HG03521 (cell line): ENCODE measurements at regions not wholly inside any gene's neighbourhood (a gene's known extent, or its start where the extent isn't known, plus 50 kb on each side); places are given as distances from the start of the nearest gene placed in this dataset.
A peak's percentile ranks its signal among the peaks of the same experiment; 100 is the strongest.
"Not testable (repeated sequence)": the region's sequence is repeated elsewhere in the genome, so short reads cannot be mapped to it uniquely, and the experiment has no call there.

Experiments
- ATAC-seq: cut with Tn5 transposase; IDR thresholded peaks from one replicate; pipeline ENCODE4 v1.9.1; 2021; ENCODE audit warnings: mild to moderate bottlenecking, moderate library complexity; ENCODE audit not compliant: unreplicated experiment

DNA sequence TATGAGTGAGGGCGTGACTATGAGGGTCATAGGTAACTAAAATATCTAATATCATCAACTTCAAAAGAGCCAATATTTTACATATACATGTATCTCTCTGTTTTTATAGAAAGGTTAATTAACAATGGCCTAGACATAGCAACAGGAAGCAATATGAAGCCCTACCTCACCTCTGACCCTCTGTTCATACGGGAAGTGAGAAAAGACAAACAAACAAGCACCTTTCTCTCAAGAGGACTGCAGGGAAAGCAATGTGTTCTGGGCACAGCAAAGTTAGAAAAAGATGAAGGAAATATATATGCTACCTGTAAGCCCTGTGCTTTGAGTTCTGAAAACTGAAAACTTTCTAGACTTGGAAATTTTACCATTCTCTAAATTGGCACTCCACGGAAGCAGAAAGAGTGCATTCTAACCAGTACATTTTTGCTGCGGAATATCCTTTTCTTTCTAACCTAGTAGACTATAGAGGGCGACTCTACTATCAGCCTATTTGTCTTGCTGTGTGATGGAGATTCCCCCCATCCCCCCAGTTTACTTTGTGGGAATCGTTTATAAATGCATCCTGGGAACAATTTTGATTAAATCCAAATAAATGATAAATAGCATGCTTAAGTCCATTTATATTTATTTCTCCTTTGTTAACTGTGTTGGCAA lies 830.4 kb upstream of the FAT3 start:
- ATAC-seq, result no peak

DNA sequence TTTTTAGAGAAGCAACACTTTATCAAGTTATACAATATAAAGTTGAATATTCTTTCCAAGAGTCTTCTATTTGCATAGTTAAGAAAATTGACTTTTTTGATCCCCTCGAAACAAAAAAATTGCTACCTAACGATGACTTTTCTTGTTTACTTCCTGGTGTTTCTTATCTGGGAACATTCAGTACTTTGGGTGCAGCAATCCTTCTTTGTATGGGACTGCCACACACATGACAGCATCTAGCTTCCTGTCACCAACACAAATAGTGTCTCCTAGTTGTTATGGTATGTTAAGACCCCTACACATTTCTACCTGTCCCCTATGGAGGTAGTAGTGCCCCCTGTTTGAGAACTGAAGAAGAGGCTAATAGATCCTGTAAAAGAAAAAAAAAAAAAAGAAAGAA lies 841.7 kb upstream of the FAT3 start:
- no peak for ATAC-seq

DNA sequence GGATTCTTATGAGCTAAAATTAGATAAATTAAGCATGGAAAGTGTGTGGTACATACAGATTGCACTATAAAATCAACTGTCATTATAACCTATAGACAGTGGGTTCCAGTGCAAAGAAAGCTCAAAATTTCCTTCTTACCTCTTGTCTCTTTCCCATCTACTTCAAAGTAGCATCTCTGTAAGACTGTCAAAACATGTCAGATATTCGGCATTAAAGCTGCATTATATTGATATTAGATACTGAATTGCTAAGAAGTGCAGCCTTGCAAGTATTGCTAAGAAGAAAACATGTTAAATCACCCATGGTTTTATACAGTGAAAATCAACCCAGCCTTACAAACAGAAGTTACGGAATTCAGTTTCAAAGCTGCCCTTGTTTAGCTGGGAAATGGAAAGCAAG lies 849.8 kb upstream of the FAT3 start:
- ATAC-seq, result no peak

DNA sequence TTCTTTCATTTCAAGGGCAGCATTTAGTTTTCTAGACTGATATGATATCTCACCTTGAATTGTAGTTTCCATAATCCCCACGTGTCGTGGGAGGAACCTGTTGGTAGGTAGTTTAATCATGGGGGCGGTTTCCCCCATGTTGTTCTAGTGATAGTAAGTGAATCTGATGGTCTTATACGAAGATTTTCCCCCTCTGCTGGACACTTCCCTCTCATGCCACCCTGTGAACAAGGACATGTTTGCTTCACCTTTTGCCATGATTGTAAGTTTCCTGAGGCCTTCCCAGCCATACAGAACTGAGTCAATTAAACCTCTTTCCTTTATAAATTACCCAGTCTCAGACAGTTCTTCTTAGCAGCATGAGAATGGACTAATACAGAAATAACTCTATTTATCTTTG lies 851.1 kb upstream of the FAT3 start:
- no peak for ATAC-seq

DNA sequence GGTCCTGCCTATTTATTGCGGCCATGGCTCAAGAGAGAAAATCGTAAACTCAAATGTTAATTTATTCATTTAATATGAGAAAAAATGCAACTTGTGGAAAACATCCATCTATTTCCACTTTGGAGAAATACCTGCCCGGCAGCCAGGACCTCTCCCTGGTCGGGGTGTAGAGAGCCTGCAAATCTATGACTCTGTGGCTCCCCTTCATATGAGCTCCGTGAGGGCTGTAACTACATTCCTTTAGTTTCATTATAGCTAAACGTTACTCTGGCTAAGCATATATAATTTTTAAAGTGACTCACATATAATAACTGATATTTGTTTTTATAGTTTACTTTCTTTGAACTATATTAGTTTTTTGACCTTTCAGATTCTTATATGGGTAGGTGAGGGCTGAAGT lies 857.8 kb upstream of the FAT3 start:
- no peak for ATAC-seq

DNA sequence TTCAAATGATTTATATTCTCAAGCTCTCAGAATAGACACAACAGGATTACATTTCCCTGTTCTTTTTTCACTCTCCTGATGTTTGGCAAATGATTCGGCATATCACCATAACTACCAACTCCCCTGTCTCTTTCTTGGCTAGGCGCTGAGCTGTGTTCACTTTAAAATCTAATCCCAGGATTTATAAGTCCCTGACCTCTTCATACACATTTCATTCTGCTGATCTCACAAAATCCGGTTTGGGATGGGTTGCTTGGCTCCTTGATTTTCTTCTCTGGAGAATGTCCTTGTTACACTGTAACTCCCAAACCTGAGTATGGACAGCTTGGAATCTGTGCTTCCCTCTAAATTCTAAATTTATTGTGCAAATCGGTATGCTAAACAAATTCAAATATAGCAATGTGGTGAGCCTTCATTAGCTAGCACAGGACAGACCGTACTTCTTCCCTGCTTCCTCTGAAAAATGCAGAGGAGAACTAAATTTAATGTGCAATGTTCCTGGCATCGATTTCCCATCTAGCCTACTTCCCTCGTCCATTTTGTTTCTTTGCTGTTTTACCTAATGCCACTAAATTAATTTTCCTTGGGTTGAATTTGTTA lies 858.5 kb upstream of the FAT3 start:
- no peak for ATAC-seq

DNA sequence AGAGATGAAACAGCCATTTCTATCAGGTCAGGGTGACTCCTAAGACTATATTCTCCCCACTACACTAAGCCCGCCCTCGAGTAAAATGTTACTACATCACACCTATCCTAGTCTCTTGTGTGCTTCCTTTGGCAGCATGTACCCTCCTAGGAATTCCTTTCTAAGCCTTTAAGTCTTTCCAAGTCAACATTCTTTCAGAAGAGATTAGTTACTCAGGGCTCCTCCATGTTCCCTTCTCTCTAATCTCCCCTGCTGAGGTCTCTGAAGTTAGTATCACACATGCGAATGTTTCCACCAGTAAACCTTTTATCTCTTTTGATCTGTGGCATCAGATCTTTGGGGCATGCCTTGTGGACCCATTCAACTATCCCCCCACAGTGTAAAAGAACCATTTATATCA lies 873.7 kb upstream of the FAT3 start:
- ATAC-seq, result no peak

DNA sequence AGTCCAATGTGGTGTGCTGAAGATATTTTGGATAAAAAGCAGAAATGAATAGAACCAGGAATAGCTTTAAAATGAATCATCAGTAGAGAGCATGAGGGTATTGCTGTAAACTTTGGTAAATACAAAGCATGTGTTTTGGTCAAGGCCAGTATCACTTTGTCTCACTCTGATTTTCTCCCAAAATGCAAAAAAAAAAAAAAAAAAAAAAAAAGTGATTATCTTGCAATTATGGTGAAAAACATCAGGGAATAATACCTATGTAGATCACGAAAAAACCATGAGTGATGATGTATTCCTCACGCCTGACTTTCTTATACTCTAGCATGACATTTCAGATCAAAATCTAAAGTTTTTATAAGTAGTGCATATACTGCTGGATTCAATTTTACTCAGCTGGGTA lies 897.9 kb upstream of the FAT3 start:
- no peak for ATAC-seq

DNA sequence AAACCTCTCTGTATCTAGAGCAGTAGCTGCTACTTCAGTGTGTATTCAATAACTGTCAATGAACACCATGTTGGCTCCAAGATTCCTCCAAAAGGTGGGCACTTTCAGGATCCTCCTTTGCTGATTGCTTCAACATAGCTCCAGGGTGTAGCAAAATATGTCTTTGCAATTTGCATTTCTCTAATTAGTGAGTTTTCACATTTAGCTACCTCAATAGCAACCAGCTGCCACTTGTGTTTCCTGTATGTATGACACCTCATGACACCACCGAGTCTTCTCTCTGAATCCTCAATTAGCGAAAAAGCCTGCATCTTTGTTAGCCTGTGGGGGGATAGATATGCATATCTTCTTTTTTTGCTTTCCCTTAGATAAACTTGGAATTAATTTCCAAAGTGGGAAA lies 898.3 kb upstream of the FAT3 start:
- no peak for ATAC-seq

DNA sequence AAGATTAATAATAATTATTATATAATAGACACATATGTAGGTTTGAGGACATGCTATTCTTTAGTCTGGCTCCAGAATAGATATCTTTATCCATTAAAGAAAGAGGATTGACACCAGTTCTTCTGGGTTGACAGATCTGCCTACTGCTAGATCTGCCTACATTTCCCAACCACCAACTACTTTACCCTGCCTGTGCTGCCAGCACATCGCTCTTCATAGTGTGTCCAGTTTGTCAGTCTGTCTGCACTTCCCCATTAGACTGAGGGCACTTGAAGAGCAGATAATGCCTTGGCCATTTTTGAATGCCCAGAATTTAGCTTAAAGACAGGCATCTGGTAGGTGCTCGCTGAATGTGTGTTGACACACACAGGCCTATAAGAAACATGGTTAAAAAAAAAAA lies 910.1 kb upstream of the FAT3 start:
- no peak for ATAC-seq

DNA sequence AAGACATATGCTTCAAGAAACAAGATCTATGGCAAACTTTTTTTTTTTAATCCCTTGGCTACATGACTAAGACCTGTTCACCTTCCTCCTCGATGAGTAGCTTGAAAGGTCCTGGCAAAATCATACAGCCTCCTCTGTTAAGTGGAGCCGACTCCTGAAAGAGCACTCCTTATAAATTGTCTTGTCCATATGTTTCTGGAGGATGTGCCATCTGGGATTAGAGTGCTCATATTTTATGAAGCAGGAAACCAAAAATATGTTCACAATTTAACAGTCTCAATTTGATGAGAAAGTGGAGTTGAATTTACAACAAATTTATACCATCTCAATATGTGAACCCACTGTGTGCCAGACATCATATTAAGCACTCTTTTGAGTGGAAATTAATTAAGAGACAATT lies 912.1 kb upstream of the FAT3 start:
- ATAC-seq, result no peak

DNA sequence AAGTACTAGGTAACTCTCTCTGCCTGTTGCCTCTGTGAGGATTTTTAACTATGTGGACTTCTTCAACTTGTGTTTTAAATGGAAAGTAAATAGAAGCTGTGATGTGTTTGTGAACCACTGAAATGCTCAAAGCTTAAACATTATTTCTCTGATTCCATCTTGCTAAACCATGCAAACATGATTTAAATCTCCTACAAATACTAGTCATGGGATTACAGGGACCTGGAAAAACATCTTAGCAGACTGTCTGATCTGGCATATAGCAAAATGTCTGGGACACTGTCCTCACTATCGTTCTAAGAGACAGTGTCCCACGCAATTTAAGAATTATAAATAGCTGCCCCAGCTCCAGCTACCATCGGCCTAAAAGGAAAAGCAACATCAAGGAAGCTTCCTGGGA lies 914.5 kb upstream of the FAT3 start:
- no peak for ATAC-seq

DNA sequence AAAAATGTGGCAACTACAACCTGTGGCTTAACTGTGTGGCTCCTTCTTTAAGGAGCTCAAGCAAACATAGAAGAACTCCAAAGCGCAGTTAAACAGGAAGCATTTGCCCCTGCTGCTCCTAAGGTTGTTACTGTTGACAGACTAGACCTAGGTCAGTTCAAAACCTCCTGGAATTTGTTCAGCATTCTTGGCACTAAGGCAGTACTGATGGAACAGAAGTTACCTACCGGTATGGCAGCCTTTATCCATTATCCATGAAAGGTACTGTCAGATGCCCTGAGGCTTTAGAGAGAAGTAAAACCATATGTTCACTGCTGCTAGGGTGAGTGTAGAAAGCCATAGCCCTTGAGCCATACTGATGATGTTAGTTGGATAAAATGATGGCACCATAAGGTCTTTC lies 916.5 kb upstream of the FAT3 start:
- ATAC-seq, result no peak

DNA sequence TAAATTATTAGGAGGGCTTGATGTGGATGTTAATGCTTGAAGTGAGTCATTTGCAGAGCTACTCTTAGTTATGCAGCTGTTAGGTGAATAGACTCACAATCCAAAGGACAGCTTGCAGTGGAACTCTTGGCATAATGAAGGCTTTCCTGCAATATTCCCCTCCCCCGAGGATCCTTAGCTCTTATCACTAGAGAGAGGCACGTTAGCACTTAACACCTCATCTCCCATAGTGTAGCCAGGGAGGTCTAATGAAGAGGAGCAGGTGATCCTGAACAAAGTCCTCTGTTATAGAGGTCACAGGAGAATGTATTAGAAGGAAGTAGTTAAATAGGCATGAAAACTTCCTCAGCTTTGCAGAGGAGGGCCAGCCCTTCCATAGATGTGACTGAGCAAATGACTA lies 919.2 kb upstream of the FAT3 start:
- no peak for ATAC-seq

DNA sequence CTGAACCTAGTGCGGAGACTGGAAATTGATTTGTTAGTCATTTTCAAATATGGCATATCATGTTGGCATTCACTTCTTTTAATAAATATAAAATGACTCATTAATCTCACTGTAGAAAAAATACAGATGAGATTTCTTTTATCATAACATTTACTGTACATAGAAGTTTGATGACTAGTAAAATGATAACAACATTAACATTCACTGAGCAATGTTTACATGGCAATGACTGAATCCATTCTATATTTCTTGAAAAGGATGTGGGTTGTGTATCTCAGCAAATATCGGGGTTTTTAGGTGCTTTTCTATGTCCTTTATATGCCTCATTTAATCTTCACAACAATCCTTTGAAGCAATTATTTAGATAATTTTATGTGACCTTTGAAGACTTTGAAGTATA lies 920.9 kb upstream of the FAT3 start:
- no peak for ATAC-seq

DNA sequence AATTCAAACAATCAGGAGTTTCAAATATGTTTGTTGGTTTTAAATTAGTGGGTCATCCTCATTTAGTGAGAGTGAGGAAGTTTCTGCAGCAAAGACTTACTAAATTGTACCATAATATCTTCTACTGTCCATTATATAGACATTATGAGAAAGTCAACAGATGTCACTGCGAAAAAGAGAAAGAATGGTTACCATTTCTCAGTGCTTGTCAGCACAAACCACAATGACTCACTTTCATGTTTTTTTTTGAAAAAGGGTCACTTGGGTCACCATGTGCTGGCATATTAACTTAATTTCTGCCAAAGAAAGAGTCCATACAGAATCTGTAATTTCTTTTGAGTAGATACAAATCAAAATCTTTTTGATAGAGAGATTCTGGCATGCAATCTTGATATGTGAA lies 924.6 kb upstream of the FAT3 start:
- ATAC-seq, result peak; percentile 51

DNA sequence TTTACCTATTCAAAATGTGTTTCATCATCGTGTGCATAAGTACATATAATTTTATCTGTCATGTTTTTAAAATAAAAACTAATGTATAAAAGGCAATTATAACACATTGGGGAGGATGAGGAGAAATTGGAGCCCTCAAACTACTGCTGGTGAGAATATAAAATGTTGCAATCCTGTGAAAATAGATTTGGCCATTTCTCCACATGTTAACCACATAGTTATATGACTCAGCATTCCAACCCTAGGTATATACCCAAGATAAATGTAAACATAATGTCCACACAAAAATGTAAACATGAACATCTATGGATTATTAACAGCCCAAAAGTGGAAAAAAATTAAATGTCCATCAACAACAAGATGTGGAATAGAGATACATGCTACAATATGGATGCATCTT lies 928.0 kb upstream of the FAT3 start:
- ATAC-seq, result no peak

DNA sequence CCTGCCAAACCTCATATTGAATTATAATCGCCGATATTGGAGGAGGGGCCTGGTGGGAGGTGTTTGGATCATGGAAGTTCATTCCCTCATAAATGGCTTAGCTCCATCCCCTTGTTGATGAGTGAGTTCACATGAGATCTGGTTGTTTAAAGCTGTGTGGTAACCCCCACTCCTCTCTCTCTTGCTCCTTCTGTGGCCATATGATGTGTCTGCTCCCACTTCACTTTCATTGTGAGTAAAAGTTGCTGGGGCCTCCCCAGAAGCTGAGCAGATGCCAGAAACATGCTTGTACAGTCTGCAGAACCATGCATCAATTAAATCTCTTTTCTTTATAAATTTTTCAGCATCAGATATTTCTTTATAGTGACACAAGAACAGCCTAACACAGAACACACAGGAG lies 929.0 kb upstream of the FAT3 start:
- no peak for ATAC-seq

DNA sequence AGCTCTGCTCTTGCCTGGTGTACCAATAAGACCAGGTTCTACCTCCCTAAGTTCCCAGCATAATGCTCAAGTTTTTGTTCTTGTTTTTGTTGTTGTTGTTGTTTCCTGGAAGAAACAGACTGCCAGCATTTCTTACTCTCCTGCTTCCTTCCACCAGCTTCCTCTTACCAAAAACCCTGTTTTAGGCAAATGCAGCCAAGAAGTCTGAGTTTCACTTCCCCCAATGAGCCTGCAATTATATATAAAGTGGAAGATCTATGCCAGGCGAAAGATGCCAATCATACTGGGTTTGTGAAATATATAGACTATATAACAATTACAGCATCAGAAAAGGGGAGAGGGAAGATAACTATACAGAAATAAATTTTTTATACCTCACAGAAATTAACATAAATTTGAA lies 931.5 kb upstream of the FAT3 start:
- ATAC-seq, result no peak

DNA sequence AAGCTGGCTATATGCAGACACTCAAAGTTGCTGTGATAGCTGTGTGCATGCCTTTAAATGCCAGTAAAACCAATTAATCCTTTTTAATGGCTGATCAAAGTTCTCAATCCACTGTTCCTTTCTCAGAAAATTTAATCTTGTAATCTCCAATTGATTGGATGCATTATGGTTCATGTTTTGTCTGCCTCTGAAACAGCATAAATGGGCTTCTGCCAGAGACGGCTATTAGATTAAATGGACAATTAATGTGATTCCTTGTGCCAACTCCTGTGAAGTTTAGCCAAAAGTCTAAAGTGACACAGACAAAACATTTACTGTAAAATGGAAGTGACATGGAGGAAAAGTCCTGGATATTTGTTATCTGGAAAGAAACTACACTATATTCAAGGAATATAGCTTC lies 952.5 kb upstream of the FAT3 start:
- ATAC-seq, result no peak

DNA sequence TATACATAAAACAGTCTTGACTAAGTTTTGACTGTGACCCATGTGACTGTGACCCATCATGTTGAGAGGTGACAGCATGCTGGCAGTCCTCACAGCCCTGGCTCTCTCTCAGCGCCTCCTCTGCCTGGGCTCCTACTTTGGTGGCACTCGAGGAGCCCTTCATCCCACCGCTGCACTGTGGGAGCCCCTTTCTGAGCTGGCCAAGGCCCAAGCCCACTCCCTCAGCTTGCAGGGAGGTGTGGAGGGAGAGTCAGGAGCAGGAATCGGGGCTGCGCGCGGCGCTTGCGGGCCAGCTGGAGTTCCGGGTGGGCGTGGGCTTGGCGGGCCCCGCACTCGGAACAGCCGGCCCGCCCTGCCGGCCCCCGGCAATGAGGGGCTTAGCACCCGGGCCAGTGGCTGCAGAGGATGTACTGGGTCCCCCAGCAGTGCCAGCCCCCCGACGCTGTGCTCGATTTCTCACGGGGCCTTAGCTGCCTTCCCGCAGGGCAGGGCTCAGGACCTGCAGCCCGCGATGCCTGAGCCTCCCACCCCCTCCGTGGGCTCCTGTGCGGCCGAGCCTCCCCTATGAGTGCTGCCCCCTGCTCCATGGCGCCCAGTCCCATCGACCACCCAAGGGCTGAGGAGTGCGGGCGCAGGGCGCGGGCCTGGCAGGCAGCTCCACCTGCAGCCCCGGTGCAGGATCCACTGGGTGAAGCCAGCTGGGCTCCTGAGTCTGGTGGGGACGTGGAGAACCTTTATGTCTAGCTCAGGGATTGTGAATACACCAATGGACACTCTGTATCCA lies 955.9 kb upstream of the FAT3 start:
- not testable (repeated sequence) for ATAC-seq

DNA sequence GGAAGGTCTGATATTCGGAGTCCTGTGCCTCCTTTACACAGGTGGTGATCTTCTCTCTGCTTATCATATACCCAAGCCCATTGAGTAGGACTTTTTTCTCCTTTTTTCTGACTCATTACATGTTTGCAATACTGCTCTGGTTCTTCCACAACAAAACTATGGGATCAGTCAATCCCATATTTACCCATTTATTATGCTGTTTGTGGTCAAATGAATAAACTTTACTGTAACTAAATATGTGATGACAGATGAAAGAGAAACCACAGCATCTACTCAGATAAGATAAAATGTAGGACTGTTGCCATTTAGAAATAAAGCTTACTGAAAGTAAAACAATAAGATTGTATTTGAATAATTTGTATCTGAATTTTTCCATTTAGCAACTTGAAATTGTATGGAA lies 958.7 kb upstream of the FAT3 start:
- ATAC-seq, result no peak

DNA sequence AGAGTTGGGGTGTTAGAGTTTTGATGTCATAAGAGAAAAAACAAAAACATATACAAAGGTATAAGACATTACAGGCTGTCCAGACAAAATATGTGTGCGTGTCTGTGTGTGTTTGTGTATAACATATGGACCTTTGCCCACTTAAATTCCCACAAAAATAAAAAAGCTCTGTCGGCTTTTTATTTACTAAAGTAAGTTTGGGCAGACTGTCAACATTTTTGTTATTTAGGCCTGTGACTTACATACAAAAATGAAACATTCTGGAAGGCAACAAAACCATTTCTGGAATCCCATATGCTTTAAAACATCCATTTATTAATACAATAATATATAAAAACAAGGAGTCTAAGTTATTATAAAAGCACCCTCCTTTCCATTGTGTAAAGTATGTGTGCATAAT lies 960.1 kb upstream of the FAT3 start:
- ATAC-seq, result no peak
